GM23338 (cell line): ENCODE measurements at regions not wholly inside any gene's neighbourhood (a gene's known extent, or its start where the extent isn't known, plus 50 kb on each side); places are given as distances from the start of the nearest gene placed in this dataset.

Experiments used
- ATAC-seq: fragments of 200-7000 bp; cut with Tn5 transposase; 3 replicates; pipeline ENCODE4 v1.9.1; 2020
- DNase-seq: peaks from one replicate; pipeline ENCODE4 v3.0.0-alpha.2; 2015; ENCODE audit warnings: low spot score
- H2AFZ ChIP-seq: fragments of 200-600 bp; sonication (generic); 2 replicates; pipeline ENCODE4 v1.8.0; 2016; ENCODE audit warnings: antibody characterized with exemption, mild to moderate bottlenecking, moderate library complexity
- H3F3A ChIP-seq: fragments of 200-600 bp; sonication (generic); replicated peaks from 2 replicates; pipeline ENCODE4 v1.8.0; 2017; ENCODE audit warnings: antibody characterized with exemption, mixed run types, low read depth
- H3K27ac ChIP-seq: fragments of 200-600 bp; sonication (generic); 2 replicates; pipeline ENCODE4 v1.6.1; 2016; ENCODE audit warnings: low read depth
- H3K27me3 ChIP-seq: fragments of 200-600 bp; sonication (generic); 2 replicates; pipeline ENCODE4 v1.8.0; 2016; ENCODE audit warnings: mild to moderate bottlenecking, mixed run types, moderate library complexity; ENCODE audit not compliant: insufficient read depth
- H3K36me3 ChIP-seq: fragments of 200-600 bp; sonication (generic); 2 replicates; pipeline ENCODE4 v1.8.0; 2016; ENCODE audit warnings: mild to moderate bottlenecking; ENCODE audit not compliant: insufficient read depth
- H3K4me1 ChIP-seq: fragments of 200-600 bp; sonication (generic); 2 replicates; pipeline ENCODE4 v1.8.0; 2016; ENCODE audit warnings: mild to moderate bottlenecking, moderate library complexity; ENCODE audit not compliant: insufficient read depth
- H3K4me2 ChIP-seq: fragments of 200-600 bp; sonication (generic); 2 replicates; pipeline ENCODE4 v1.7.1; 2017; ENCODE audit warnings: mixed run types
- H3K4me3 ChIP-seq: fragments of 200-600 bp; sonication (generic); 2 replicates; pipeline ENCODE4 v1.6.1; 2016; ENCODE audit warnings: mixed run types
- H3K79me2 ChIP-seq: fragments of 200-600 bp; sonication (generic); replicated peaks from 2 replicates; pipeline ENCODE4 v1.8.0; 2017; ENCODE audit warnings: mild to moderate bottlenecking; ENCODE audit not compliant: insufficient read depth
- H3K9me2 ChIP-seq: fragments of 200-600 bp; sonication (generic); 2 replicates; pipeline ENCODE4 v1.8.0; 2017; ENCODE audit not compliant: insufficient read depth
- H4K20me1 ChIP-seq: fragments of 200-600 bp; sonication (generic); replicated peaks from 2 replicates; pipeline ENCODE4 v1.8.0; 2017; ENCODE audit warnings: mild to moderate bottlenecking; ENCODE audit not compliant: insufficient read depth
- H3K27ac Mint-ChIP-seq: 2 replicates; pipeline ENCODE4 v1.8.0; 2020; ENCODE audit warnings: inconsistent platforms, mild to moderate bottlenecking, moderate library complexity, mixed read lengths
- H3K27me3 Mint-ChIP-seq: 3 replicates; pipeline ENCODE4 v1.8.0; 2022; ENCODE audit warnings: low read depth, mild to moderate bottlenecking, moderate library complexity, mixed read lengths, inconsistent platforms; ENCODE audit not compliant: insufficient read depth, poor library complexity
- H3K36me3 Mint-ChIP-seq: 3 replicates; pipeline ENCODE4 v1.8.0; 2021; ENCODE audit warnings: low read depth, mild to moderate bottlenecking, inconsistent platforms, moderate library complexity, mixed read lengths
- H3K4me1 Mint-ChIP-seq: 3 replicates; pipeline ENCODE4 v1.8.0; 2020; ENCODE audit warnings: mild to moderate bottlenecking, inconsistent platforms, mixed read lengths
- H3K4me3 Mint-ChIP-seq: 3 replicates; pipeline ENCODE4 v1.8.0; 2021; ENCODE audit warnings: moderate library complexity, mild to moderate bottlenecking, inconsistent platforms, mixed read lengths
- H3K9me3 Mint-ChIP-seq: 3 replicates; pipeline ENCODE4 v1.8.0; 2020; ENCODE audit warnings: moderate library complexity, mild to moderate bottlenecking, inconsistent platforms, mixed read lengths
- CREB1 ChIP-seq: fragments of 250-450 bp; sonication (Bioruptor Pico); IDR thresholded peaks from 2 replicates; pipeline ENCODE4 v1.5.0; 2020; ENCODE audit warnings: low read depth, mild to moderate bottlenecking, moderate library complexity
- CTCF ChIP-seq, 2 experiments: fragments of 200-600 bp in 1 of 2; sonication (generic) in 1 of 2; conservative IDR thresholded peaks; 2 replicates each; pipeline versions ENCODE4 v1.5.1 to v1.6.1; 2016 to 2017; ENCODE audit warnings: antibody characterized with exemption in 2 of 2, low read depth in 2 of 2, mild to moderate bottlenecking in 2 of 2, moderate library complexity in 1 of 2
- ETS1 ChIP-seq: IDR thresholded peaks from 2 replicates; pipeline ENCODE4 v1.6.1; 2016; ENCODE audit warnings: antibody characterized with exemption
- EZH2 ChIP-seq: fragments of 200-600 bp; sonication (generic); IDR thresholded peaks from one replicate; pipeline ENCODE4 v1.8.0; 2017; ENCODE audit warnings: antibody characterized with exemption, mild to moderate bottlenecking, low read depth; ENCODE audit not compliant: unreplicated experiment
- EZH2phosphoT487 ChIP-seq: fragments of 200-600 bp; sonication (generic); IDR thresholded peaks from one replicate; pipeline ENCODE4 v1.8.1; 2018; ENCODE audit warnings: antibody characterized with exemption; ENCODE audit not compliant: unreplicated experiment
- JUNB ChIP-seq: IDR thresholded peaks from one replicate; pipeline ENCODE4 v1.6.1; 2016; ENCODE audit warnings: antibody characterized with exemption; ENCODE audit not compliant: unreplicated experiment
- NANOG ChIP-seq: IDR thresholded peaks from 2 replicates; pipeline ENCODE4 v1.6.1; 2016; ENCODE audit warnings: antibody characterized with exemption, borderline replicate concordance
- POLR2AphosphoS5 ChIP-seq: IDR thresholded peaks from 2 replicates; pipeline ENCODE4 v1.6.1; 2016; ENCODE audit warnings: antibody characterized with exemption, low read depth
- REST ChIP-seq: IDR thresholded peaks from one replicate; pipeline ENCODE4 v1.6.1; 2018; ENCODE audit warnings: antibody characterized with exemption; ENCODE audit not compliant: unreplicated experiment
- ZNF114 ChIP-seq: fragments of 250-450 bp; sonication (Bioruptor Pico); IDR thresholded peaks from 2 replicates; pipeline ENCODE4 v1.5.0; 2020; ENCODE audit warnings: mild to moderate bottlenecking, moderate library complexity
- ZNF331 ChIP-seq: fragments of 250-450 bp; sonication (Bioruptor Pico); IDR thresholded peaks from 2 replicates; pipeline ENCODE4 v1.5.0; 2020; ENCODE audit warnings: low read depth, mild to moderate bottlenecking, moderate library complexity
- ZNF462 ChIP-seq: fragments of 250-450 bp; sonication (Bioruptor Pico); IDR thresholded peaks from 2 replicates; pipeline ENCODE4 v1.5.0; 2020; ENCODE audit warnings: mild to moderate bottlenecking, moderate library complexity

GRCh38 chr6:169058634-169059033, 195.0 kb downstream of the THBS2 start (continued):
- TF ChIP-seq REST: no peak
- no peak for TF ChIP-seq NANOG
- TF ChIP-seq ETS1: no peak
- no peak for TF ChIP-seq CREB1 (CRISPR knock-in tag)

GRCh38 chr6:169052462-169052861, 201.2 kb downstream of the THBS2 start:
- peaks cover 3% of the 10 kb centered on the region for H3K27me3 Mint-ChIP-seq
- H3K27ac Mint-ChIP-seq: no peak overlapping the region
- no peak for TF ChIP-seq EZH2
- TF ChIP-seq POLR2AphosphoS5: no peak
- TF ChIP-seq JUNB: no peak
- TF ChIP-seq CREB1 (CRISPR knock-in tag): no peak
- no peak for TF ChIP-seq ETS1
- TF ChIP-seq ZNF462 (CRISPR knock-in tag): no peak
- TF ChIP-seq CTCF (conservative IDR thresholded peaks at IDR 0.05; ENCODE audit: low read depth in 2 of 2): no peak
- no peak for TF ChIP-seq ZNF331
- no peak for TF ChIP-seq EZH2phosphoT487
- TF ChIP-seq ZNF114: no peak
- TF ChIP-seq NANOG: no peak

More at GRCh38 chr6:169052462-169052861, 201.2 kb downstream of the THBS2 start:
- no peak overlapping the region for H3K4me3 ChIP-seq
- no peak overlapping the region for H3K4me2 ChIP-seq
- DNase-seq: no peak
- H3K79me2 ChIP-seq: no peaks in the 10 kb centered on the region
- H3K36me3 ChIP-seq: no peaks in the 10 kb centered on the region
- Mint-ChIP-seq H3K4me1 (no peaks in the 10 kb centered on the region), H3K4me3 (no peak overlapping the region), H3K36me3 (peaks cover 4% of the 10 kb centered on the region; the same call in 1 of the 3 replicates), H3K9me3 (peaks cover 7% of the 10 kb centered on the region; the same call in 2 of the 3 replicates)
- no peaks in the 10 kb centered on the region for H3K9me2 ChIP-seq
- H2AFZ ChIP-seq: no peak overlapping the region
- ATAC-seq: no peak
- H4K20me1 ChIP-seq: no peaks in the 10 kb centered on the region
- H3K27ac ChIP-seq: no peak overlapping the region
- H3F3A ChIP-seq: no peaks in the 10 kb centered on the region
- H3K27me3 ChIP-seq: no peaks in the 10 kb centered on the region
- no peaks in the 10 kb centered on the region for H3K4me1 ChIP-seq
